PC-9 (cell line): ENCODE measurements at regions not wholly inside any gene's neighbourhood (a gene's known extent, or its start where the extent isn't known, plus 50 kb on each side); places are given as distances from the start of the nearest gene placed in this dataset.

ENCODE experiments used
- BruUV-seq: library from RNA; stranded (reverse); fragments of 400-500 nt; replicated peaks from 2 replicates; lab custom pipeline; 2021; lab: Mats Ljungman, UMichigan
- CTCF ChIA-PET: fragments of 300-600 bp; sonication (Branson Sonifier 250); formaldehyde crosslinking; loops from one replicate; lab custom pipeline; 2022; ENCODE audit warnings: antibody characterized with exemption; lab: Charles Lee
- POLR2A ChIA-PET: fragments of 300-600 bp; sonication (Branson Sonifier 250); formaldehyde crosslinking; loops from one replicate; lab custom pipeline; 2022; ENCODE audit warnings: antibody characterized with exemption; ENCODE audit not compliant: unreplicated experiment; lab: Charles Lee
- DNase-seq, 2 experiments: peaks; one replicate each; pipeline versions ENCODE4 v3.0.0 to v3.0.0-alpha.2; 2015 to 2022; ENCODE audit warnings: mixed read lengths in 1 of 2
- H2AFZ ChIP-seq: fragments of 200-600 bp; sonication (generic); 2 replicates; pipeline ENCODE4 v1.8.1; 2017; ENCODE audit warnings: antibody characterized with exemption
- H3F3A ChIP-seq: fragments of 200-600 bp; sonication (generic); 2 replicates; pipeline ENCODE4 v1.8.1; 2017; ENCODE audit warnings: antibody characterized with exemption, mild to moderate bottlenecking, low read depth; ENCODE audit not compliant: insufficient read depth
- H3K27ac ChIP-seq: fragments of 200-600 bp; sonication (generic); 2 replicates; pipeline ENCODE4 v1.6.1; 2016; ENCODE audit warnings: mixed run types
- H3K27me3 ChIP-seq: fragments of 200-600 bp; sonication (generic); 2 replicates; pipeline ENCODE4 v1.6.1; 2016; ENCODE audit warnings: low read depth, mixed run types; ENCODE audit not compliant: insufficient read depth
- H3K36me3 ChIP-seq: fragments of 200-600 bp; sonication (generic); 2 replicates; pipeline ENCODE4 v1.6.1; 2016; ENCODE audit warnings: low read depth, mixed run types
- H3K4me1 ChIP-seq: fragments of 200-600 bp; sonication (generic); replicated peaks from 2 replicates; pipeline ENCODE4 v1.6.1; 2016; ENCODE audit warnings: mixed run types; ENCODE audit not compliant: insufficient read depth
- H3K4me2 ChIP-seq: fragments of 200-600 bp; sonication (generic); 2 replicates; pipeline ENCODE4 v1.6.1; 2017; ENCODE audit warnings: mixed run types
- H3K4me3 ChIP-seq: fragments of 200-600 bp; sonication (generic); 2 replicates; pipeline ENCODE4 v1.6.1; 2016; ENCODE audit warnings: mixed run types
- H3K79me2 ChIP-seq: fragments of 200-600 bp; sonication (generic); 2 replicates; pipeline ENCODE4 v1.6.1; 2017; ENCODE audit warnings: low read depth, mixed run types
- H3K9me2 ChIP-seq: fragments of 200-600 bp; sonication (generic); 2 replicates; pipeline ENCODE4 v1.8.1; 2017; ENCODE audit warnings: mild to moderate bottlenecking; ENCODE audit not compliant: insufficient read depth
- H3K9me3 ChIP-seq: fragments of 200-600 bp; sonication (generic); 2 replicates; pipeline ENCODE4 v1.8.1; 2016; ENCODE audit warnings: low read depth; ENCODE audit not compliant: insufficient read depth
- H4K20me1 ChIP-seq: fragments of 200-600 bp; sonication (generic); 2 replicates; pipeline ENCODE4 v1.8.1; 2017; ENCODE audit not compliant: insufficient read depth
- EZH2 ChIP-seq: fragments of 200-600 bp; sonication (generic); IDR thresholded peaks from 2 replicates; pipeline ENCODE4 v1.8.0; 2017; ENCODE audit warnings: antibody characterized with exemption, low read depth
- intact Hi-C: fragments of 100-400 bp; cut with micrococcal nuclease; formaldehyde crosslinking; loops from one replicate; pipeline ENCODE4 v1.10.0; 2022; ENCODE audit not compliant: unreplicated experiment
- TF ChIP-seq, protein P1 (sequence below): fragments of 200-600 bp; sonication (generic); conservative IDR thresholded peaks from 2 replicates; pipeline ENCODE4 v1.6.1; 2017; ENCODE audit warnings: mixed run types, antibody characterized with exemption, mild to moderate bottlenecking, moderate library complexity

DNA sequence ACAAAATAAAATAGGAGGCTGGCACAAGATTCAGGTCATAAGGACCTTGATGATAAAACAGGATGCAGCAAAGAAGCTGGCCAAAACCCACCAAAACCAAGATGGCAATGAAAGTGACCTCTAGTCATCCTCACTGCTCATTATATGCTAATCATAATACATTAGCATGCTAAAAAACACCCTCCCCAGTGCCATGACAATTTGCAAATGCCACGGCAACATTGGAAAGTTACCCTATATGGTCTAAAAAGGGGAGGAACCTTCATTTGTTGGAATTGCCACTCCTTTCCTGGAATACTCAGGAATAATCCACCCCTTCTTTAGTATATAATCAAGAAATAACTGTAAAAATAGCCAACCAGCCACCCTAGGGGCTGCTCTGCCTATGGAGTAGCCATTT is 108.8 kb upstream of the GRIK1 start:
- Histone ChIP-seq H3K4me3 (no peak overlapping the region), H3K4me2 (no peak overlapping the region), H3K9me2 (no peaks in the 10 kb centered on the region; the same call in 1 of the 2 replicates), H4K20me1 (no peaks in the 10 kb centered on the region), H3K36me3 (no peaks in the 10 kb centered on the region), H3K4me1 (no peaks in the 10 kb centered on the region), H2AFZ (no peak overlapping the region), H3K27ac (no peak overlapping the region), H3F3A (no peaks in the 10 kb centered on the region), H3K9me3 (no peaks in the 10 kb centered on the region), H3K27me3 (no peaks in the 10 kb centered on the region), H3K79me2 (no peaks in the 10 kb centered on the region)
- TF ChIP-seq, protein P1, sequence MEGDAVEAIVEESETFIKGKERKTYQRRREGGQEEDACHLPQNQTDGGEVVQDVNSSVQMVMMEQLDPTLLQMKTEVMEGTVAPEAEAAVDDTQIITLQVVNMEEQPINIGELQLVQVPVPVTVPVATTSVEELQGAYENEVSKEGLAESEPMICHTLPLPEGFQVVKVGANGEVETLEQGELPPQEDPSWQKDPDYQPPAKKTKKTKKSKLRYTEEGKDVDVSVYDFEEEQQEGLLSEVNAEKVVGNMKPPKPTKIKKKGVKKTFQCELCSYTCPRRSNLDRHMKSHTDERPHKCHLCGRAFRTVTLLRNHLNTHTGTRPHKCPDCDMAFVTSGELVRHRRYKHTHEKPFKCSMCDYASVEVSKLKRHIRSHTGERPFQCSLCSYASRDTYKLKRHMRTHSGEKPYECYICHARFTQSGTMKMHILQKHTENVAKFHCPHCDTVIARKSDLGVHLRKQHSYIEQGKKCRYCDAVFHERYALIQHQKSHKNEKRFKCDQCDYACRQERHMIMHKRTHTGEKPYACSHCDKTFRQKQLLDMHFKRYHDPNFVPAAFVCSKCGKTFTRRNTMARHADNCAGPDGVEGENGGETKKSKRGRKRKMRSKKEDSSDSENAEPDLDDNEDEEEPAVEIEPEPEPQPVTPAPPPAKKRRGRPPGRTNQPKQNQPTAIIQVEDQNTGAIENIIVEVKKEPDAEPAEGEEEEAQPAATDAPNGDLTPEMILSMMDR = no peak
- no peak for TF ChIP-seq EZH2
- no TSS peak for BruUV-seq
- ChIA-PET POLR2A (no interaction called here), CTCF (no interaction called here)
- intact Hi-C loops = loop anchor here (10.0 kb wide), 2 partner anchors 386 to 1036 kb away; partner anchors contain the start of gene KRTAP13-4
- DNase-seq = no peak

DNA sequence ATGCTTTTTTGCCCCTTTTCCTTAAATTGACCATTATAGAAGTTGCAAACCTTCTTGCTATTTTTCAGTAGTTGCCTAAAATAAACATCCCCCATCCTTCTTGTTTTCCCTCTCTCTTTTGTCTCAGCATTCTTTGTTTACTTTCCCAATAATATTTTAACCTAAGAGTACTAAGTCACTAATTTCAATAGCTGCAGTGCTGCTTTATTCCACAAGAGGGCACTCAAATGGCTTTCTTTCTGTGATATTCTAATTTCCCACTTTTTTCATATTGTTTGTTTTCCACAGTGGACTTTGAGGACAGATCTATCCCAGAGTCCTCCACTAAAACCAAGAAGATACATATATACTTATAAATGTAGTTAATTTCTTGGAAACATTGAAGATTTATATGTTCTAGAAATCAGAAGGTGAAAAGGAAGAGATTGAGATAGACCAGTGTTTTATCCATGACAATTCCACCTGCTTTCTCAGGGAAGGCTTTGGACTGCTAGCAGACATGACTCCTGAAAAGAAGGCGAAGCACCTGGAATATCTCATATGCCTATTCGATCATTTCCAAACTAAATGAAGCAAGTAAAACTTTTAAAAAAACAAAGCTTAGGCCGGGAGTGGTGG is 104.8 kb upstream of the GRIK1 start:
- Histone ChIP-seq H3K27ac (no peak overlapping the region), H2AFZ (no peak overlapping the region), H3K9me3 (no peaks in the 10 kb centered on the region), H3K4me2 (no peak overlapping the region), H3K4me3 (no peak overlapping the region), H3F3A (no peaks in the 10 kb centered on the region), H3K79me2 (no peaks in the 10 kb centered on the region), H3K9me2 (no peaks in the 10 kb centered on the region), H3K27me3 (no peaks in the 10 kb centered on the region), H3K4me1 (no peaks in the 10 kb centered on the region), H3K36me3 (no peaks in the 10 kb centered on the region), H4K20me1 (no peaks in the 10 kb centered on the region)
- BruUV-seq = no TSS peak
- TF ChIP-seq, protein P1 = peak; percentile 89
- no peak for TF ChIP-seq EZH2
- ChIA-PET POLR2A (interaction anchor here (0.7 kb wide), 1 partner anchor 162 kb away, joined by 4 read pairs; no protein-coding TSS in a partner anchor), CTCF (no interaction called here)
- DNase-seq = peak in 1 of 2 experiments; percentile 3
- intact Hi-C loops = loop anchor here (5.0 to 10.0 kb wide), 4 partner anchors 213 to 1040 kb away; partner anchors contain the start of gene KRTAP13-4

DNA sequence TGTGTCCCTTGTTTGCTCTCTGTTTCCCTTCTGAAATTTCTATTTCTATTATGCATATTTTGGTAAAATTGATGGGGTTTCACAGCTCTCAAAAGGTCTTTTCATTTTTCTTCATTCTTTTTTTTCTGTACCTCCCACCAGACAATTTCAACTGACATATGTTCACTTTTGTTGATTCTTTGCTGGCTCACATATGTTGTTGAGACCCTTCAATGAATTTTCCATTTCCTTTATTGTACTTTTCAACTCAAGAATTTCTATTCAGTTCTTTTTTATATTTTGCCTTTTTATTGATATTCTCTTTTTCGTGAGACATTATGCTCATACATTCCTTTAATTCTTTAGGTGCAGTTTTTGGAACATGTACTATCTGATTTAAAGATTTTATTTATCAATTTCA is 102.6 kb upstream of the GRIK1 start:
- H4K20me1 ChIP-seq = no peaks in the 10 kb centered on the region
- H3K27ac ChIP-seq = no peak overlapping the region
- intact Hi-C loops = loop anchor here (5.0 to 10.0 kb wide), 4 partner anchors 215 to 1042 kb away; partner anchors contain the start of gene KRTAP13-4
- POLR2A ChIA-PET = no interaction called here
- no peaks in the 10 kb centered on the region for H3K4me1 ChIP-seq
- H3K9me3 ChIP-seq = no peaks in the 10 kb centered on the region
- no peak for DNase-seq
- no peak overlapping the region for H3K4me3 ChIP-seq
- no peaks in the 10 kb centered on the region for H3K79me2 ChIP-seq
- H3K36me3 ChIP-seq = no peaks in the 10 kb centered on the region
- no peaks in the 10 kb centered on the region for H3K9me2 ChIP-seq
- TF ChIP-seq, protein P1 = no peak
- TF ChIP-seq EZH2 = no peak
- no peaks in the 10 kb centered on the region for H3F3A ChIP-seq
- H3K4me2 ChIP-seq = no peak overlapping the region
- H2AFZ ChIP-seq = no peak overlapping the region
- no TSS peak for BruUV-seq
- CTCF ChIA-PET = no interaction called here
- no peaks in the 10 kb centered on the region for H3K27me3 ChIP-seq
